ENCODE measurements at regions not wholly inside any gene's neighbourhood (a gene's known extent, or its start where the extent isn't known, plus 50 kb on each side); places are given as distances from the start of the nearest gene placed in this dataset.

GRCh38 chrX:9189286-9189685 is 155.4 kb upstream of the FAM9B start:
- DNase-seq (ENCODE audit: extremely low spot score, insufficient read length, low read depth) (no peak), FAIRE-seq (no peak)

DNA sequence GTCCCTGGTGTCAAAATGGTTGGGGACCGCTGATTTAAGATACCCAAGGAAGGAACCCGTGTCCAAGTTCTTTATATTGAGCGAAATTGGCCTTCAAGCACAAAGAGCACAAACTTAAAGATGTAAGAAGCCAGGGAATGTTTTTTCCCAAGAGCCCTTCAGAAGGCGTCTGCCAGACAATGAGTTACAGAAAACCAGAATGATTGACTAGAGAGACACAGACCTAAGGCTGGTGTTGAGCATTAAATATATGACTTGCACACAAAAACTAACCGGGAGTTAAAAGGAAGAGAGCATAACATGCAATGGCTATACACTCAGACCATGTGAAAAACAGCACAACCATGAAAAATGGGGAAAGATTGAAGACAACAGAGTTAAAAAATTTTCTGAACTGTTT is 157.5 kb upstream of the FAM9B start:
- FAIRE-seq, result no peak
- DNase-seq (ENCODE audit: extremely low spot score, insufficient read length, low read depth), result no peak

DNA sequence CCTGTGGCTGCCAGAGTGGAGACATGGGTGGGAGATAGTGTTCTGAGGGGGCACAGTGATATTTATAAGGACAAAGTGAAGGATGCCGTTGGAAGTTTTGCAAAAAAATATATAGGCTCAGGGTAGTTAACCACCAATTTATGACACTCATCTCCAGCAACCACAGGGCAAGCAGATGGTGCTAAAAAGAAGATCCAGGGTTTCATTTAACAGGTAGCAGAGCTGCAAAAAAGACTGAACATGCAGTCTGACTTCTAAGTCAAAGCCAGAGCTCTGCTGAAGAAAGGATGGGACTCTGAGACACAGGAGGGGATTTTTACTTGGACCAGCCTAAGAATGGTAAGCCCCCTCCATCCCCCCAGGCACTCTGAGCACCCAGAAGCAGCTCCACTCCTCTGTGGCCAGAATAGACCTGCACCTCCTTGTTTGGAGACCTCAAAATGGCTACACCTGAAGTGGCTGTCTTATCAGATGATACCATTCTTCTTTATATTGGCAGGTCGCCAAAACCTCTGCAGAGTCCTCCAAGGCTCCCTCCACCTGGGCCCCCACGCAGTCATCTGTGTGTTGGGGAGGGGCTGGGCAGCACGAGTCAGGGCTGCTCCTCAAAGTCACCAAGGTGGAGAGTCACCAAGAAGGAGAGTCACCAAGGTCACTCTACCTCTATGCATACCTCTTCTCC is 161.4 kb upstream of the FAM9B start:
- no peak for DNase-seq (ENCODE audit: extremely low spot score, insufficient read length, low read depth)
- FAIRE-seq, result no peak

DNA sequence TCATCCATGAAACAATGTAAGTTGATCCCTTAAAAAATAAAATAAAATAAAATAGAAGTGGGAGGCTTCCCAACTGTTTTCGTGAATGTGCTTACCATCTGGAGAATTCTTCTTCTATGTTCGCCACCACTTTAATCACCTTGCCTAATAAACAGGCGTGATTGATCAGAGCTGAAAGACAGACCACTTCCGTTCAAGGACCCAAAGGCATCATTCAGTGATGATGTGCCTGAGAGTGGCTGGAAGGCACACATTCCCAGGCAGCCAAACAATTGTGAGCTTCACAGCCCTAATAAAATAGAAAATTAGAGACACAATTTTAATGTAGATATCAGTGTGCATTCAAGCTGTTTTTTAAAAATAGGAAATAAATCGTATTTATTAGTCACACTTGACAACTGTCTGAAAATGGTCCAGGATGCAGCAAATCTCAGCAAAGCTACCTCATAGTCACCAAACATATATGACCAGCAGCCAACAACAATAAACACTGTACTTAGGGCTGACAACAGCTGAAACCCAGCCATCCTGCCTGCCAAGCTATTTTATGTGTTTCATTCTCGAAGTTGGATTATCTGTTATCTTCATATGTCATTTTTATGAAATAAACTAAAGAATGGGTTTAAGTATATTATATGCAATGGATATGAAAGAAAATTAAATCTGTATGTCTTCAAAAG is 163.2 kb upstream of the FAM9B start:
- FAIRE-seq (no peak), DNase-seq (ENCODE audit: extremely low spot score, insufficient read length, low read depth) (no peak)

GRCh38 chrX:9204560-9204959 is 170.6 kb upstream of the FAM9B start:
- DNase-seq (ENCODE audit: extremely low spot score, insufficient read length, low read depth), result no peak
- FAIRE-seq, result no peak

GRCh38 chrX:9205599-9206223 is 171.8 kb upstream of the FAM9B start:
- FAIRE-seq (no peak), DNase-seq (ENCODE audit: extremely low spot score, insufficient read length, low read depth) (no peak)

GRCh38 chrX:9207142-9207541 is 173.2 kb upstream of the FAM9B start:
- DNase-seq (ENCODE audit: extremely low spot score, insufficient read length, low read depth), result no peak
- FAIRE-seq, result no peak

- DNase-seq (ENCODE audit: extremely low spot score, insufficient read length, low read depth), result no peak
- no peak for FAIRE-seq
Observed at GRCh38 chrX:9211269-9211668, 177.3 kb upstream of the FAM9B start.

- DNase-seq (ENCODE audit: extremely low spot score, insufficient read length, low read depth) (no peak), FAIRE-seq (no peak)
Observed at GRCh38 chrX:9221781-9222180, 187.9 kb upstream of the FAM9B start.

GRCh38 chrX:9222299-9222698 is 188.4 kb upstream of the FAM9B start:
- no peak for DNase-seq (ENCODE audit: extremely low spot score, insufficient read length, low read depth)
- FAIRE-seq, result no peak

DNA sequence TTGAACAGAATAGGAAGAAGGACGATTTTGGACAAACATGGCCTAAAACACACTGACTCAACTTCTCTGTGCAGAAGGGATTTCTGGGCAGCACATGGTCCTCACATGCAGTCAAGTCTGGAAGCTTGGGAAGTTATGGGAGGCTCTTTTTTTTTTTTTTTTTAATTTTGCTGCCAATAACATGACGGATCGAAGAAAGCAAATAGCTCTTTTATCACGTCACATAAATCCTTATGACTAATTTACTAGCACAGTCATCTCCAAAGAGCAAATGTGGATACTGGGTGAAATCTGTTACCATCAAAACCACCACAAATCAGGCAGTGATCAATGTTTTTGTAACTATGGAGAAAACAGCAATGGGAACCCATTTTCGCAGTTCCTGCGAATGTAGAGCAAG is 193.3 kb upstream of the FAM9B start:
- FAIRE-seq, result no peak
- no peak for DNase-seq (ENCODE audit: extremely low spot score, insufficient read length, low read depth)

GRCh38 chrX:9231491-9231890 is 197.6 kb upstream of the FAM9B start:
- FAIRE-seq (no peak), DNase-seq (ENCODE audit: extremely low spot score, insufficient read length, low read depth) (no peak)

GRCh38 chrX:9233141-9233540 is 199.2 kb upstream of the FAM9B start:
- FAIRE-seq (no peak), DNase-seq (ENCODE audit: extremely low spot score, insufficient read length, low read depth) (no peak)

DNA sequence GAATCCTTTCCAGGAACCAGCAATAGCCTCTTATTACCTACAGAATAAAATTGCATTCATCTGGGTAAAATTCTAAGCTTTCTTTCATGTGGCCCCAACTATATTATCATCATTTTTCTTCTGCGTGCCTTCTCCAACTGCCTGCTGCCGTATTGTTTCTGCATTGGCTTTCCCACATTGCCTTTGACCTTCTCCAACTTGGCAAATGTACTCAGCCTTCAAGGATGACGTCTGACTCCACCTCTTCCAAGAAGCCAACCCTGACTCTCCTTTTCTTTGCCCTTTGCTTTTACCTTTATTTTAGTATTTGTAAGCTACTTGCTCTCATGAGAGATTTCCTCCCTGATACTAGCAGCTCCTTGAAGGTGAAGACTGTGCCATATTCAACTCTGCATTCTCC is 200.4 kb upstream of the FAM9B start:
- DNase-seq (ENCODE audit: extremely low spot score, insufficient read length, low read depth) (no peak), FAIRE-seq (no peak)

DNA sequence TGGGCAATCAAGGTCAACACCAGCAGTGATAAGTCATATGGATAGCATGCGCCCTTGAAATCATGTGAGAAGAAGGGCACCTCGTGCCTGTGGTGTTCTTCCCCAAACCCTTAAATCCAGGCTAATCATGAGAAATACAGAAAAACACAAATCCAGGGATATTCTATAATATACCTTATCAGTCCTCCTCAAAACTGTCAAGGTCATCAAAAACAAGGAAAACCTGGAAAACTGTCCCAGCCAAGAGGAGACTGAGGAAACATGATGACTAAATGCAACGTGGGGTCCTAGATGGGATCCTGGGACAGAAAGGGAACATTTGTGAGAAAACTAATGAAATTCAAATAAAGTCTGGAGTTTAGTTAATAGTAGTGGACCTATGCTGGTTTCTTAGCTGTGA is 201.8 kb upstream of the FAM9B start:
- no peak for FAIRE-seq
- no peak for DNase-seq (ENCODE audit: extremely low spot score, insufficient read length, low read depth)

DNA sequence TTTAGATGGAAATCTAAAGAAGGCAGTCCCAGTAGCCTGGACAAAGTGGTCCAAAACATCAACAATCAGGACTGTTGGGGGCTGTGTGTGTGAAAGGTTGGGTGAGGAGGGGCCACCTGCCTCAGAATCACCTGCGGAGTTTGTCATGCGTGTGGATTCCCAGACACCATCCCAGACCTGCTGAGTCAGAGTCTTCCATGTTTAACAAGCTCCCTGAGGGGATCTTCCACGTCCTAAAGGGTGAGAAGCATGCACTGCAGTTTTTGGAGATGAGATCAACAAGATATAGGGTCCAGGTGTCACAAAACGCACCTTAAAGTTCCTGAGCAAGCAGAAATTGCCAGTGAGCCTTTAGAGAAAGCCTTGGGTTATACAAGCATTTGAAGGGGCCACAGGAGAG is 207.0 kb upstream of the FAM9B start:
- DNase-seq (ENCODE audit: extremely low spot score, insufficient read length, low read depth), result no peak
- FAIRE-seq, result no peak

- DNase-seq (ENCODE audit: extremely low spot score, insufficient read length, low read depth) (no peak), FAIRE-seq (no peak)
Observed at GRCh38 chrX:9241427-9241826, 207.5 kb upstream of the FAM9B start.

- FAIRE-seq (no peak), DNase-seq (ENCODE audit: extremely low spot score, insufficient read length, low read depth) (no peak)
Observed at GRCh38 chrX:9249051-9249846, 215.3 kb upstream of the FAM9B start.

DNA sequence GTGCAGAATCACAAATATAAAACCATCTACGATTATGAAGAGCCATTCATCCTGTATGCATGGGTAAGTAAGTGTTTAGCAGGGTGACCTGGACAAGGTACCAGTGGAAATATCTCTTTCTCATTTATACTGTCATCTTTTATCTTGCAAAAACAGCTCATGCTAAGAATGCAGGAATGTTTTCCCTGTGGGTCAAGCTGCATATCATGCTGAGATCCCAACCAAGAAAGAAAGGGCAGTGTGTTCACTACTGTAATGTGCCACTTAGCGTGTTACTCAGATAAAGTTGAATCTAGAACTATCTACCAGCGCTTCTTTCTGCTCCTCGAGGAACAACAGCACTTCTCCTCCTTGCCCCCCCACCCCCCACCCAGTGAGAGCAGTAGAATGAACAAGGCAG is 212.7 kb upstream of the TBL1X start:
- FAIRE-seq (no peak), DNase-seq (ENCODE audit: extremely low spot score, insufficient read length, low read depth) (no peak)

DNA sequence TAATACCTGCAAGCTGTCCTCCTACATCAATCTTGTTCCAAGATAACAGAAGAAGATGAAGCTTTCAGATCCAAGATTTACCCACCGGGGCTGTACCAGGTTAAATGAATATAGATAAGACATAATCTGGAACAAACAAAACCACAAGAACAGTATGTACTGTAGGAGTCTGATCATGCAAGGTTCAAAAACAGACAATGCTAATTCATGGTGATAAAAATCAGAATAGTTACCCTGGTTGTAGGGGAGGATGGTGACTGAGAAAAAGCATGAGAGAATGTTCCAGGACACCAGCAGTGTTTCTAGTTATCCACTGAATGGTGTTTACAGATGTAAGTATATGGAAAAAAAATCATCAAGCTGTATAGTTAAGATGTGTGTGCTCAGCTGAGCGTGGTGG is 211.6 kb upstream of the TBL1X start:
- no peak for DNase-seq (ENCODE audit: extremely low spot score, insufficient read length, low read depth)
- FAIRE-seq, result no peak
